BJ (cell line): ENCODE measurements at regions not wholly inside any gene's neighbourhood (a gene's known extent, or its start where the extent isn't known, plus 50 kb on each side); places are given as distances from the start of the nearest gene placed in this dataset.

Experiments used
- CTCF ChIA-PET: fragments of 350-600 bp; formaldehyde crosslinking; extraction: SDS; loops from one replicate; lab custom pipeline; 2021; ENCODE audit warnings: antibody characterized with exemption, inconsistent platforms; lab: Yijun Ruan, JAX
- POLR2A ChIA-PET: fragments of 300-600 bp; sonication (Branson Sonifier 250); formaldehyde crosslinking; extraction: SDS; loops from one replicate; lab custom pipeline; 2021; ENCODE audit warnings: antibody characterized with exemption; lab: Charles Lee
- DNase-seq: peaks from one replicate; pipeline ENCODE4 v3.0.0-alpha.2; 2011; ENCODE audit warnings: low read depth
- H3K27me3 ChIP-seq: 2 replicates; pipeline ENCODE4 v1.6.0; 2011; ENCODE audit warnings: low read length; ENCODE audit not compliant: control insufficient read depth, insufficient read depth
- H3K36me3 ChIP-seq: 2 replicates; pipeline ENCODE4 v1.5.1; 2011; ENCODE audit warnings: low read length; ENCODE audit not compliant: control insufficient read depth, insufficient read depth
- H3K4me3 ChIP-seq: 2 replicates; pipeline ENCODE4 v1.5.1; 2011; ENCODE audit warnings: low read depth, mild to moderate bottlenecking, control low read depth, low read length
- TF ChIP-seq, protein P1 (sequence below): IDR thresholded peaks from 2 replicates; pipeline ENCODE4 v1.5.1; 2011; ENCODE audit warnings: low read depth, mild to moderate bottlenecking, control low read depth, inconsistent platforms, low read length, moderate library complexity; ENCODE audit not compliant: insufficient read depth

- H3K4me3 ChIP-seq: no peak overlapping the region
- TF ChIP-seq, protein P1, sequence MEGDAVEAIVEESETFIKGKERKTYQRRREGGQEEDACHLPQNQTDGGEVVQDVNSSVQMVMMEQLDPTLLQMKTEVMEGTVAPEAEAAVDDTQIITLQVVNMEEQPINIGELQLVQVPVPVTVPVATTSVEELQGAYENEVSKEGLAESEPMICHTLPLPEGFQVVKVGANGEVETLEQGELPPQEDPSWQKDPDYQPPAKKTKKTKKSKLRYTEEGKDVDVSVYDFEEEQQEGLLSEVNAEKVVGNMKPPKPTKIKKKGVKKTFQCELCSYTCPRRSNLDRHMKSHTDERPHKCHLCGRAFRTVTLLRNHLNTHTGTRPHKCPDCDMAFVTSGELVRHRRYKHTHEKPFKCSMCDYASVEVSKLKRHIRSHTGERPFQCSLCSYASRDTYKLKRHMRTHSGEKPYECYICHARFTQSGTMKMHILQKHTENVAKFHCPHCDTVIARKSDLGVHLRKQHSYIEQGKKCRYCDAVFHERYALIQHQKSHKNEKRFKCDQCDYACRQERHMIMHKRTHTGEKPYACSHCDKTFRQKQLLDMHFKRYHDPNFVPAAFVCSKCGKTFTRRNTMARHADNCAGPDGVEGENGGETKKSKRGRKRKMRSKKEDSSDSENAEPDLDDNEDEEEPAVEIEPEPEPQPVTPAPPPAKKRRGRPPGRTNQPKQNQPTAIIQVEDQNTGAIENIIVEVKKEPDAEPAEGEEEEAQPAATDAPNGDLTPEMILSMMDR: no peak
- DNase-seq: no peak
- H3K36me3 ChIP-seq: no peaks in the 10 kb centered on the region
- POLR2A ChIA-PET: no interaction called here
- no peaks in the 10 kb centered on the region for H3K27me3 ChIP-seq
- CTCF ChIA-PET: no interaction called here
Measured at GRCh38 chr11:127596433-127596832, 595.9 kb upstream of the KIRREL3 start.

DNA sequence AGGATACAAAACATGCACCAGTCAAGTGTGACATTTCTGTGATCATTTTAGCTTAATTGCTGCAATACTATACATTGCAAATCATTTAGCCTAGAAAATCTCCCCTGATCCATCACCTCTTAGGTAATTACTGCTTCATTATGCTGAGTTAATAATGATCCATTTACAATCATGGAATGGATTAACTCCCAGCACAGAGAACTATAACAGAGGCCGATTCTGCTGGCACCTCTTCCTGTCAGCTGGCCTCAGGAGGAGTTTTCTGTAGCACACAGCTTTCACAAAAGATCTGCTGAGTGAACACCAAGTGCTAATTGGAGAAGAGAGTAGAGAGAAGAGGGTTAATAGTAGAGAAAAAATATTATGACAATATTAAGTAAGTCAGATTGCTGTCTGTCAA, 591.8 kb upstream of the KIRREL3 start:
- TF ChIP-seq, protein P1: no peak
- DNase-seq: no peak
- H3K4me3 ChIP-seq: no peak overlapping the region
- POLR2A ChIA-PET: no interaction called here
- H3K27me3 ChIP-seq: no peaks in the 10 kb centered on the region
- H3K36me3 ChIP-seq: no peaks in the 10 kb centered on the region
- CTCF ChIA-PET: no interaction called here

GRCh38 chr11:127590314-127590713, 589.7 kb upstream of the KIRREL3 start:
- Histone ChIP-seq H3K36me3 (no peaks in the 10 kb centered on the region), H3K27me3 (no peaks in the 10 kb centered on the region), H3K4me3 (no peak overlapping the region)
- ChIA-PET CTCF (no interaction called here), POLR2A (no interaction called here)
- TF ChIP-seq, protein P1: no peak
- DNase-seq: no peak

DNA sequence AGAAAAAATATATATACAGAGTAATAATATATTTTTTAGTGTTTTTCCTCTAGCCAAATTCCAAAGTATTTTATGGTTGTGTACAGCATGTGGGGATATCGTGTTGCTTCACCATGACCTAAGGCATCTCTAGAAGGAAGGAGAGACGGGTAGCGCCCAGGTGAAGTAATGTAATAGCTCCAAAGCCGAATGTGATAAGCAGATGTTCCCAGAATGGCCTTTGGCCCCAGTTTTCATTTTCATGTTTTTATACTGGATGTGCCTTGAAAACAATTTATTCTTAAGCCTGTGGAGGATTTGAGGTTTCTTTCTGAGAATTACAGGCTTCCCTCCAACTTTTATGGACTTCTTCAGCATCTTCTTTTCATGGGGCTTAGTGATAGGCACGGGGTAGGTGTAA, 587.9 kb upstream of the KIRREL3 start:
- CTCF ChIA-PET: no interaction called here
- Histone ChIP-seq H3K4me3 (no peak overlapping the region), H3K27me3 (no peaks in the 10 kb centered on the region), H3K36me3 (no peaks in the 10 kb centered on the region)
- POLR2A ChIA-PET: no interaction called here
- TF ChIP-seq, protein P1: no peak
- DNase-seq: no peak

DNA sequence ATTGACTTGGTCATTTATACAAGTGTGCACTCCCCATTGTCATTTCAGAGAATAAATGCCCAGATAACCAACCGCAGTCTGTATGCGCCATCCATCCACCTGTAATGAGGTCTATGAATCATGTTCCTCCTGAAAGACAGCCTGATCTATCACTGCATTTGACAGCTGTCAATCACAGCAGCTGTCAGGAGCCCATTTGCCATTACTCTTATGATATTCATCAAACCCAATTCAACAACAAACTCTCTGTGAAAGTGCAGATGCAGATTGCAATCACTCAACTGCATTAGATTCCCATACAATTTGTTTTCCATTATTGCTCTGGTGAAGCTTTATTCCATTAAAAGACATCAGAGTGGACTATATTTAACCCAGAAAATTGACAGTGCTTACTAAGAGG, 586.9 kb upstream of the KIRREL3 start:
- CTCF ChIA-PET: no interaction called here
- POLR2A ChIA-PET: no interaction called here
- Histone ChIP-seq H3K27me3 (no peaks in the 10 kb centered on the region), H3K4me3 (no peak overlapping the region), H3K36me3 (no peaks in the 10 kb centered on the region)
- TF ChIP-seq, protein P1: no peak
- no peak for DNase-seq
